WTC11 (cell line): ENCODE measurements at regions not wholly inside any gene's neighbourhood (a gene's known extent, or its start where the extent isn't known, plus 50 kb on each side); places are given as distances from the start of the nearest gene placed in this dataset.
"Not testable (repeated sequence)": the region's sequence is repeated elsewhere in the genome, so short reads cannot be mapped to it uniquely, and the experiment has no call there.

Experiments
- ATAC-seq: fragments of 200-7000 bp; cut with Tn5 transposase; 2 replicates; pipeline ENCODE4 v1.10.0; 2021; ENCODE audit warnings: mild to moderate bottlenecking, moderate library complexity
- CTCF ChIA-PET: fragments of 300-600 bp; sonication (Branson Sonifier 250); formaldehyde crosslinking; loops from one replicate; lab custom pipeline; 2021; ENCODE audit warnings: antibody characterized with exemption; lab: Charles Lee
- POLR2A ChIA-PET: fragments of 350-600 bp; sonication (Branson Sonifier 250); formaldehyde crosslinking; loops from one replicate; lab custom pipeline; 2021; ENCODE audit warnings: antibody characterized with exemption; lab: Charles Lee
- DNase-seq: peaks from one replicate; pipeline ENCODE4 v3.0.0; 2021; ENCODE audit warnings: low spot score
- H3K27ac Mint-ChIP-seq: 2 replicates; pipeline ENCODE4 v1.8.0; 2021; ENCODE audit warnings: mixed read lengths
- H3K27me3 Mint-ChIP-seq: 2 replicates; pipeline ENCODE4 v1.8.0; 2021; ENCODE audit warnings: low read depth, mild to moderate bottlenecking, moderate library complexity, mixed read lengths
- H3K36me3 Mint-ChIP-seq: 2 replicates; pipeline ENCODE4 v1.8.0; 2021; ENCODE audit warnings: mixed read lengths
- H3K4me1 Mint-ChIP-seq: 2 replicates; pipeline ENCODE4 v1.8.0; 2022; ENCODE audit warnings: mixed read lengths
- H3K4me3 Mint-ChIP-seq: 2 replicates; pipeline ENCODE4 v1.8.0; 2021; ENCODE audit warnings: mild to moderate bottlenecking, moderate library complexity, mixed read lengths
- H3K9me3 Mint-ChIP-seq: 2 replicates; pipeline ENCODE4 v1.8.0; 2021; ENCODE audit warnings: mixed read lengths
- E2F1 ChIP-seq: sonication (generic); formaldehyde crosslinking; IDR thresholded peaks from 2 replicates; pipeline ENCODE4 v1.8.0; 2022; ENCODE audit warnings: mild to moderate bottlenecking, missing genetic modification reagents
- E2F4 ChIP-seq: sonication (generic); formaldehyde crosslinking; IDR thresholded peaks from 2 replicates; pipeline ENCODE4 v1.8.1; 2022; ENCODE audit warnings: low read depth, mild to moderate bottlenecking, moderate library complexity, missing genetic modification reagents, borderline replicate concordance
- FOXK1 ChIP-seq: sonication (generic); formaldehyde crosslinking; IDR thresholded peaks from 2 replicates; pipeline ENCODE4 v1.8.0; 2022; ENCODE audit warnings: mild to moderate bottlenecking, moderate library complexity, missing genetic modification reagents
- IRF1 ChIP-seq: sonication (generic); formaldehyde crosslinking; IDR thresholded peaks from 2 replicates; pipeline ENCODE4 v1.8.0; 2023; ENCODE audit warnings: missing genetic modification reagents
- MLX ChIP-seq: sonication (generic); formaldehyde crosslinking; IDR thresholded peaks from 2 replicates; pipeline ENCODE4 v1.8.1; 2023; ENCODE audit warnings: mild to moderate bottlenecking, missing genetic modification reagents, moderate library complexity
- MXD4 ChIP-seq: fragments of 250-450 bp; sonication (Bioruptor Pico); IDR thresholded peaks from 2 replicates; pipeline ENCODE4 v1.8.0; 2021; ENCODE audit warnings: mild to moderate bottlenecking, moderate library complexity, borderline replicate concordance
- PRDM15 ChIP-seq: sonication (generic); formaldehyde crosslinking; IDR thresholded peaks from 2 replicates; pipeline ENCODE4 v1.8.0; 2022; ENCODE audit warnings: missing genetic modification reagents
- USF1 ChIP-seq: sonication (generic); formaldehyde crosslinking; IDR thresholded peaks from 2 replicates; pipeline ENCODE4 v1.8.0; 2022; ENCODE audit warnings: mild to moderate bottlenecking, missing genetic modification reagents
- ZBTB43 ChIP-seq: sonication (generic); formaldehyde crosslinking; IDR thresholded peaks from 2 replicates; pipeline ENCODE4 v1.8.1; 2023; ENCODE audit warnings: mild to moderate bottlenecking, missing genetic modification reagents
- ZNF263 ChIP-seq: sonication (generic); formaldehyde crosslinking; IDR thresholded peaks from 2 replicates; pipeline ENCODE4 v1.8.1; 2022; ENCODE audit warnings: low read depth, mild to moderate bottlenecking, moderate library complexity, missing genetic modification reagents
- ZNF423 ChIP-seq: fragments of 250-450 bp; sonication (Bioruptor Pico); IDR thresholded peaks from 2 replicates; pipeline ENCODE4 v2.1.2; 2022; ENCODE audit warnings: mild to moderate bottlenecking, moderate library complexity

- POLR2A ChIA-PET, ATAC-seq, H3K4me1 Mint-ChIP-seq, DNase-seq, H3K36me3 Mint-ChIP-seq, H3K27ac Mint-ChIP-seq, H3K4me3 Mint-ChIP-seq, H3K27me3 Mint-ChIP-seq: not testable (repeated sequence)
- CTCF ChIA-PET = interaction anchor here (0.9 kb wide), 1 partner anchor 139 kb away, joined by 3 read pairs; no protein-coding TSS in a partner anchor
- H3K9me3 Mint-ChIP-seq = peaks cover 22% of the 10 kb centered on the region
These were observed 100.6 kb downstream of the TMEM168 start for GRCh38 chr7:112689466-112690177.

- ATAC-seq = no peak
- H3K27me3 Mint-ChIP-seq = no peaks in the 10 kb centered on the region
- POLR2A ChIA-PET = no interaction called here
These were observed 97.9 kb downstream of the TMEM168 start for GRCh38 chr7:112692333-112692732.

GRCh38 chr7:112697211-112697610 lies 93.0 kb downstream of the TMEM168 start:
- peaks cover 27% of the 10 kb centered on the region for H3K9me3 Mint-ChIP-seq
- H3K4me1 Mint-ChIP-seq, DNase-seq, ATAC-seq, POLR2A ChIA-PET, H3K36me3 Mint-ChIP-seq, H3K27me3 Mint-ChIP-seq, H3K4me3 Mint-ChIP-seq, H3K27ac Mint-ChIP-seq: not testable (repeated sequence)
- CTCF ChIA-PET = interaction anchor here (0.6 kb wide), 1 partner anchor 12 kb away, joined by 3 read pairs; no protein-coding TSS in a partner anchor

More at GRCh38 chr7:112692333-112692732, 97.9 kb downstream of the TMEM168 start:
- Mint-ChIP-seq H3K36me3 (peaks cover 5% of the 10 kb centered on the region), H3K9me3 (peaks cover 21% of the 10 kb centered on the region)
- TF ChIP-seq USF1 (CRISPR knock-in tag) = no peak
- TF ChIP-seq E2F4 (CRISPR knock-in tag) = no peak
- TF ChIP-seq ZNF423 (CRISPR knock-in tag) = no peak
- TF ChIP-seq E2F1 (CRISPR knock-in tag) = no peak
- TF ChIP-seq FOXK1 (CRISPR knock-in tag) = no peak
- no peak for TF ChIP-seq ZBTB43 (CRISPR knock-in tag)
- no peak for TF ChIP-seq PRDM15 (CRISPR knock-in tag)
- TF ChIP-seq IRF1 (CRISPR knock-in tag) = no peak
- TF ChIP-seq MXD4 (CRISPR knock-in tag) = no peak
- TF ChIP-seq ZNF263 (CRISPR knock-in tag) = no peak
- no peak for TF ChIP-seq MLX (CRISPR knock-in tag)
- TF ChIP-seq, all 79 proteins: peak for 0
- Mint-ChIP-seq H3K27ac (no peak overlapping the region), H3K4me3 (no peak overlapping the region), H3K4me1 (peaks cover 9% of the 10 kb centered on the region)
- CTCF ChIA-PET = no interaction called here
- DNase-seq = no peak
